ENCODE measurements at regions not wholly inside any gene's neighbourhood (a gene's known extent, or its start where the extent isn't known, plus 50 kb on each side); places are given as distances from the start of the nearest gene placed in this dataset.

- no peak for TF ChIP-seq POLR2A (IDR thresholded peaks at IDR 0.05)
- TF ChIP-seq, protein P1, sequence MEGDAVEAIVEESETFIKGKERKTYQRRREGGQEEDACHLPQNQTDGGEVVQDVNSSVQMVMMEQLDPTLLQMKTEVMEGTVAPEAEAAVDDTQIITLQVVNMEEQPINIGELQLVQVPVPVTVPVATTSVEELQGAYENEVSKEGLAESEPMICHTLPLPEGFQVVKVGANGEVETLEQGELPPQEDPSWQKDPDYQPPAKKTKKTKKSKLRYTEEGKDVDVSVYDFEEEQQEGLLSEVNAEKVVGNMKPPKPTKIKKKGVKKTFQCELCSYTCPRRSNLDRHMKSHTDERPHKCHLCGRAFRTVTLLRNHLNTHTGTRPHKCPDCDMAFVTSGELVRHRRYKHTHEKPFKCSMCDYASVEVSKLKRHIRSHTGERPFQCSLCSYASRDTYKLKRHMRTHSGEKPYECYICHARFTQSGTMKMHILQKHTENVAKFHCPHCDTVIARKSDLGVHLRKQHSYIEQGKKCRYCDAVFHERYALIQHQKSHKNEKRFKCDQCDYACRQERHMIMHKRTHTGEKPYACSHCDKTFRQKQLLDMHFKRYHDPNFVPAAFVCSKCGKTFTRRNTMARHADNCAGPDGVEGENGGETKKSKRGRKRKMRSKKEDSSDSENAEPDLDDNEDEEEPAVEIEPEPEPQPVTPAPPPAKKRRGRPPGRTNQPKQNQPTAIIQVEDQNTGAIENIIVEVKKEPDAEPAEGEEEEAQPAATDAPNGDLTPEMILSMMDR (IDR thresholded peaks at IDR 0.05), result no peak
- no peak for TF ChIP-seq POLR2AphosphoS5 (IDR thresholded peaks at IDR 0.05)
Observed at GRCh38 chr9:107653263-107653821, 163.8 kb upstream of the KLF4 start.
